Omental fat pad (tissue), 3 donors: ENCODE measurements at regions not wholly inside any gene's neighbourhood (a gene's known extent, or its start where the extent isn't known, plus 50 kb on each side); places are given as distances from the start of the nearest gene placed in this dataset.
"Not testable (repeated sequence)": the region's sequence is repeated elsewhere in the genome, so short reads cannot be mapped to it uniquely, and the experiment has no call there.

Source experiments
- ATAC-seq: fragments of 150-250 bp; one replicate; pipeline ENCODE4 v1.9.1; 2016; ENCODE audit warnings: mild to moderate bottlenecking, moderate library complexity; ENCODE audit not compliant: low FRiP score
- DNase-seq: peaks from one replicate; pipeline ENCODE4 v3.0.0-alpha.2; 2019; ENCODE audit warnings: low spot score
- CTCF ChIP-seq, 3 donors: fragments of 450-650 bp; IDR thresholded peaks; one replicate each; pipeline ENCODE4 v1.5.1; 2016 to 2017; ENCODE audit warnings: antibody characterized with exemption in 3 of 3, mild to moderate bottlenecking in 3 of 3, moderate library complexity in 2 of 3

GRCh38 chr20:1819311-1820137, 75.7 kb upstream of the SIRPA start:
- DNase-seq, result no peak

GRCh38 chr20:1818895-1819294, 76.3 kb upstream of the SIRPA start:
- ATAC-seq (no peak), DNase-seq (no peak)
- no peak for TF ChIP-seq CTCF (IDR thresholded peaks at IDR 0.05)

More at GRCh38 chr20:1819311-1820137, 75.7 kb upstream of the SIRPA start:
- no peak for TF ChIP-seq CTCF (IDR thresholded peaks at IDR 0.05)
- ATAC-seq, result no peak

GRCh38 chr20:1818247-1818840, 76.9 kb upstream of the SIRPA start:
- no peak for ATAC-seq
- TF ChIP-seq CTCF (IDR thresholded peaks at IDR 0.05), result no peak

GRCh38 chr20:1817577-1818211, 77.5 kb upstream of the SIRPA start:
- ATAC-seq (no peak), DNase-seq (no peak)
- TF ChIP-seq CTCF (IDR thresholded peaks at IDR 0.05), result no peak

More at GRCh38 chr20:1818247-1818840, 76.9 kb upstream of the SIRPA start:
- no peak for DNase-seq

GRCh38 chr20:1816384-1817381, 78.5 kb upstream of the SIRPA start:
- DNase-seq (no peak), ATAC-seq (no peak)
- no peak for TF ChIP-seq CTCF (IDR thresholded peaks at IDR 0.05)

GRCh38 chr20:1815502-1816085, 79.6 kb upstream of the SIRPA start:
- no peak for DNase-seq
- TF ChIP-seq CTCF (IDR thresholded peaks at IDR 0.05), result no peak
- ATAC-seq, result no peak

GRCh38 chr20:1814861-1815260, 80.3 kb upstream of the SIRPA start:
- ATAC-seq, DNase-seq: not testable (repeated sequence)
